SK-N-SH (cell line): ENCODE measurements at regions not wholly inside any gene's neighbourhood (a gene's known extent, or its start where the extent isn't known, plus 50 kb on each side); places are given as distances from the start of the nearest gene placed in this dataset.

Experiments used
- CTCF ChIP-seq: fragments of 200-600 bp; sonication (generic); IDR thresholded peaks from 2 replicates; pipeline ENCODE4 v1.6.1; 2017; ENCODE audit warnings: antibody characterized with exemption, mild to moderate bottlenecking, moderate library complexity
- RFX5 ChIP-seq: IDR thresholded peaks from 2 replicates; pipeline ENCODE4 v1.6.1; 2012; ENCODE audit warnings: mild to moderate bottlenecking, improper control_type of control experiment, low read length
- SMC3 ChIP-seq: IDR thresholded peaks from 2 replicates; pipeline ENCODE4 v1.6.1; 2012; ENCODE audit warnings: low read depth, low read length, improper control_type of control experiment
- TF ChIP-seq, protein P1 (sequence below): IDR thresholded peaks from 2 replicates; pipeline ENCODE4 v1.6.1; 2012; ENCODE audit warnings: mild to moderate bottlenecking, low read depth, low read length, moderate library complexity

DNA sequence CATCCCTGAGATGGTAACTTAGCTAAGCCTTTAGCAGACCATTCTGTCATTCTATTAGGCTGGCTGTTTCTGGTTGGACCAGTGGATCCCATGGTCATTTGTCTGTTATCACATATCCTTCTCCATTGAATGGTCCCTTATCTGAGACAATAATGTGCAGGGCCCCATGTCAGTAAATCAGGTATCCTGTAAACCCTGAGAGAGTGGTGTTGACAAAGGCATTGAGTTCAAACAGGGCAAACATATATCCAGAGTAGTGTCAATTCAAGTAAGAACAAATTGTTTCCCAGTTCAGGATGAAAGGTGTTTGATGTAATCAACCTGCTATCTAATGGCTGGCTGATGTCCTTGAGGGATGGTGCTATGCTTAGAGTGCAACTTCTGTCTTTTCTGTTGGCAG is 126.2 kb downstream of the LINC00237 start:
- TF ChIP-seq CTCF (no peak), RFX5 (no peak), SMC3 (no peak)
- TF ChIP-seq, protein P1, sequence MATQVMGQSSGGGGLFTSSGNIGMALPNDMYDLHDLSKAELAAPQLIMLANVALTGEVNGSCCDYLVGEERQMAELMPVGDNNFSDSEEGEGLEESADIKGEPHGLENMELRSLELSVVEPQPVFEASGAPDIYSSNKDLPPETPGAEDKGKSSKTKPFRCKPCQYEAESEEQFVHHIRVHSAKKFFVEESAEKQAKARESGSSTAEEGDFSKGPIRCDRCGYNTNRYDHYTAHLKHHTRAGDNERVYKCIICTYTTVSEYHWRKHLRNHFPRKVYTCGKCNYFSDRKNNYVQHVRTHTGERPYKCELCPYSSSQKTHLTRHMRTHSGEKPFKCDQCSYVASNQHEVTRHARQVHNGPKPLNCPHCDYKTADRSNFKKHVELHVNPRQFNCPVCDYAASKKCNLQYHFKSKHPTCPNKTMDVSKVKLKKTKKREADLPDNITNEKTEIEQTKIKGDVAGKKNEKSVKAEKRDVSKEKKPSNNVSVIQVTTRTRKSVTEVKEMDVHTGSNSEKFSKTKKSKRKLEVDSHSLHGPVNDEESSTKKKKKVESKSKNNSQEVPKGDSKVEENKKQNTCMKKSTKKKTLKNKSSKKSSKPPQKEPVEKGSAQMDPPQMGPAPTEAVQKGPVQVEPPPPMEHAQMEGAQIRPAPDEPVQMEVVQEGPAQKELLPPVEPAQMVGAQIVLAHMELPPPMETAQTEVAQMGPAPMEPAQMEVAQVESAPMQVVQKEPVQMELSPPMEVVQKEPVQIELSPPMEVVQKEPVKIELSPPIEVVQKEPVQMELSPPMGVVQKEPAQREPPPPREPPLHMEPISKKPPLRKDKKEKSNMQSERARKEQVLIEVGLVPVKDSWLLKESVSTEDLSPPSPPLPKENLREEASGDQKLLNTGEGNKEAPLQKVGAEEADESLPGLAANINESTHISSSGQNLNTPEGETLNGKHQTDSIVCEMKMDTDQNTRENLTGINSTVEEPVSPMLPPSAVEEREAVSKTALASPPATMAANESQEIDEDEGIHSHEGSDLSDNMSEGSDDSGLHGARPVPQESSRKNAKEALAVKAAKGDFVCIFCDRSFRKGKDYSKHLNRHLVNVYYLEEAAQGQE: no peak
